SJSA1 (cell line): ENCODE measurements at regions not wholly inside any gene's neighbourhood (a gene's known extent, or its start where the extent isn't known, plus 50 kb on each side); places are given as distances from the start of the nearest gene placed in this dataset.
"Not testable (repeated sequence)": the region's sequence is repeated elsewhere in the genome, so short reads cannot be mapped to it uniquely, and the experiment has no call there.

Source experiments
- DNase-seq, 2 experiments: peaks; one replicate each; pipeline ENCODE4 v3.0.0-alpha.2; 2015 to 2020; ENCODE audit warnings: low spot score in 2 of 2, low read depth in 1 of 2
- H3K27ac ChIP-seq: fragments of 250-450 bp; sonication (Bioruptor Pico); 2 replicates; pipeline ENCODE4 v1.5.1; 2020; ENCODE audit warnings: mild to moderate bottlenecking, moderate library complexity
- H3K27me3 ChIP-seq: fragments of 250-450 bp; sonication (Bioruptor Pico); replicated peaks from 2 replicates; pipeline ENCODE4 v1.5.1; 2020; ENCODE audit warnings: mild to moderate bottlenecking, moderate library complexity
- H3K36me3 ChIP-seq: fragments of 250-450 bp; sonication (Bioruptor Pico); 2 replicates; pipeline ENCODE4 v1.5.1; 2020; ENCODE audit warnings: mild to moderate bottlenecking
- H3K4me1 ChIP-seq: fragments of 250-450 bp; sonication (Bioruptor Pico); replicated peaks from 2 replicates; pipeline ENCODE4 v1.6.1; 2021; ENCODE audit warnings: mild to moderate bottlenecking
- H3K4me3 ChIP-seq: fragments of 250-450 bp; sonication (Bioruptor Pico); 2 replicates; pipeline ENCODE4 v1.5.1; 2020; ENCODE audit warnings: mild to moderate bottlenecking
- H3K9me3 ChIP-seq: fragments of 250-450 bp; sonication (Bioruptor Pico); replicated peaks from 2 replicates; pipeline ENCODE4 v1.5.1; 2020; ENCODE audit warnings: mild to moderate bottlenecking

DNA sequence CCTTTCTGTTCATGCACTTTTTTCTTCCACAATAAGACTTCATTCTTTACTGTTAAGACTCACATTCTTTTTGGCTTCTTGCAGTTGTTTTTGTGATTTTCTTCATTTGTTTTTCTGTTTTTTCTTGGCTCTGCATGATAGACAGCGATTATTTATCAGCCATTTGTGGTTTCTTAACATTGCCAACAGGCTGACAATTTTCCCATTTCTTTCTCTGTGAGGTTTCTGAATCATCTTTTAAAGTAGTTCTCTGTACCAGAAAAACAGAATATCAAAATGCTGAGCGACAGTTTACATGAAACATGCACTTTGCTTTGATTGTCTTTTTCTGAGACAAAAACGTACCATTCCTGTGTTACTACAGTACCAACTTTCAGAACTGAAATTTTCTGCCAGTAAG, 334.2 kb upstream of the MAGI2 start:
- Histone ChIP-seq H3K27me3 (no peaks in the 10 kb centered on the region), H3K4me1 (no peaks in the 10 kb centered on the region), H3K36me3 (no peaks in the 10 kb centered on the region), H3K27ac (no peak overlapping the region), H3K9me3 (no peaks in the 10 kb centered on the region), H3K4me3 (no peak overlapping the region)
- no peak for DNase-seq

DNA sequence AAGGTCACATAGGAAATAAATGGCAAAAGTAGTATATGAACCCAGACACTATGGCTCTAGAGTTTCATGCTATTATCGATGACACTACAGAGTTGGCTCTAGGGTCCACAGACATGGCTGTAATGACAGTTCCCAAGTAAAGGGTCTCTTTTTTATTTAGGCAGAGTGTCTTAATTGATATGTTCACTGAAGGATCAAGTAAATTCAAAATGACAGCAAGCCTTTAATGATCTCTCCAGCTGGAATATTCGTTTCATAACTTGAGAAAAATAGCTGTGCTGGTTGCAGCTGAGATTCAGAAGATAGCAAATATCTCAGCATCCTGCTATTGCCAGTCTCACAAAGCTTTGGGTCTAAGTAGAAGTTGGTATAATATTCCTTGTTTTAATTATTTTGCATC, 333.6 kb upstream of the MAGI2 start:
- H3K9me3 ChIP-seq: no peaks in the 10 kb centered on the region

GRCh38 chr7:79786187-79786586, 332.7 kb upstream of the MAGI2 start:
- Histone ChIP-seq H3K4me1 (no peaks in the 10 kb centered on the region), H3K27ac (no peak overlapping the region), H3K9me3 (no peaks in the 10 kb centered on the region), H3K36me3 (no peaks in the 10 kb centered on the region), H3K27me3 (no peaks in the 10 kb centered on the region), H3K4me3 (no peak overlapping the region)
- DNase-seq: no peak

More for the DNA sequence above, 333.6 kb upstream of the MAGI2 start:
- H3K4me1 ChIP-seq: no peaks in the 10 kb centered on the region
- H3K27ac ChIP-seq: no peak overlapping the region
- DNase-seq: no peak
- no peaks in the 10 kb centered on the region for H3K36me3 ChIP-seq
- no peaks in the 10 kb centered on the region for H3K27me3 ChIP-seq
- no peak overlapping the region for H3K4me3 ChIP-seq

GRCh38 chr7:79785556-79785955, 332.1 kb upstream of the MAGI2 start:
- Histone ChIP-seq H3K4me1 (no peaks in the 10 kb centered on the region), H3K9me3 (no peaks in the 10 kb centered on the region), H3K27ac (no peak overlapping the region), H3K4me3 (no peak overlapping the region), H3K36me3 (no peaks in the 10 kb centered on the region), H3K27me3 (no peaks in the 10 kb centered on the region)
- DNase-seq: no peak

- no peak for DNase-seq
- no peak overlapping the region for H3K27ac ChIP-seq
- no peak overlapping the region for H3K4me3 ChIP-seq
- H3K36me3 ChIP-seq: no peaks in the 10 kb centered on the region
- no peaks in the 10 kb centered on the region for H3K27me3 ChIP-seq
- H3K9me3 ChIP-seq: no peaks in the 10 kb centered on the region
- no peaks in the 10 kb centered on the region for H3K4me1 ChIP-seq
Measured at GRCh38 chr7:79782906-79783305, 329.4 kb upstream of the MAGI2 start.

DNA sequence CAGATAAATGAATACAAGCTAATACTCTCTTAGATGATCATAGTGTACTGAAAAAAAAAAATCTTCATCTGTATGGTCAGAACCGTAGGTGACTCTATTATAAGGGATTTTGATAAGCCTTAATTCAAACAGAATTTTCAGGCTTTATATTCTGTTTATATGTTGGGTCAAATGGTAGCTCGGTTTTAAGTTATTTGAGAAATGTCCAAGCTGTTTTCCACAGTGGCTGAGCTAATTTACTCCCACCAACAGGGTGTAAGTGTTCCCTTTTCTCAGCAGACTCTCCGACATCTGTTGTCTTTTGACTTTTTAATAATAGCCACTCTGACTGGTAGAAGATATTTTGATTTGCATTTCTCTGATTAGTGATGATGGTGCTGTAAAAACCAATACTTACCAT, 328.8 kb upstream of the MAGI2 start:
- H3K27me3 ChIP-seq: no peaks in the 10 kb centered on the region
- no peak overlapping the region for H3K4me3 ChIP-seq
- H3K9me3 ChIP-seq: no peaks in the 10 kb centered on the region
- no peak overlapping the region for H3K27ac ChIP-seq
- H3K4me1 ChIP-seq: no peaks in the 10 kb centered on the region
- H3K36me3 ChIP-seq: no peaks in the 10 kb centered on the region
- DNase-seq: no peak

- Histone ChIP-seq H3K4me3 (no peak overlapping the region), H3K4me1 (no peaks in the 10 kb centered on the region), H3K36me3 (no peaks in the 10 kb centered on the region), H3K27me3 (no peaks in the 10 kb centered on the region), H3K27ac (no peak overlapping the region), H3K9me3 (no peaks in the 10 kb centered on the region)
- DNase-seq: no peak
Measured at GRCh38 chr7:79781716-79782115, 328.2 kb upstream of the MAGI2 start.

DNA sequence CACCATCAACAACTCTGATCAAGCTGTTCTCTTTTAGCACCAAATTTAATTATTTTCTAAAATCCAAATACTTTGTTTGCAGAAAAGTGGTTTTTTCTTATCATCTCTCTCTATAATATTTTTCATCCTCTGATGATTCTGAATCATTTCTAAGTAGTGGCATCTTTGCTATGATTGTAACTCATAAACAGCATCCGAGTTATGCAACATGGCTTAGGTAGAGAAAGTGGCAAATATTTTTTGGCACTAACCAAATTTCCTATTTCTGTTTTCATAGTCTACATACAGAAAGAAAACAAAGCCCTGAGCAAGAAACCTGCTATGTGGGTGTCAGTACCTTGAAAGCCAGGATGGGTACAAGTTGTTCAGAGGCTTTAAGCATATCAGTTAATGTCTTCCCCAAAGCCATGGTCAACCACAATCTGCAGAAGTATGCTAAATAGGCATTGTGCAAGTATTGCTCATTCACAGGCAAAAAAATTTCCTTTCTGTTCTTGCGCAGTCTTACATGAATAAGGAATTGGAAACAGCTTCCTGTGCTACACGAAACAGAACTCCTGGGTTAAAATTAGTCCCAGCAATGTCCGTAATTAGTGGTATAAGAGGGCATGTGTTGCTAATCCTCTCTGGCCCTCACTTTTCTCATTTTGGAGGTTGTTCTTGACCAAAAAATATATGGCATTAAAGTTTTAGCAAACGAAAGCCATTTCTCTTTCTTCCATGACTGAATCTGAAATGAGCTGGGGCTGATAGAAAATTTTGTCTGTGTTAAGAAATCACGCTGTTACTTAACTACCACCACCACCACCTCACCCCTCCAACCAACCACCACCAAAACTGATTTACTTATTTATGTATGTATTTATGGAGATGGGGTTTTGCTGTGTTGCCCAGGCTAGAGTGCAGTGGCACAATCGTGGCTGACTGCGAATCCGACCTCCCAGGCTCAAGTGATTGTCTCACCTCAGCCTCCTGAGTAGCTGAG, 325.6 kb upstream of the MAGI2 start:
- H3K4me1 ChIP-seq: no peaks in the 10 kb centered on the region
- no peaks in the 10 kb centered on the region for H3K9me3 ChIP-seq
- no peaks in the 10 kb centered on the region for H3K36me3 ChIP-seq
- no peak overlapping the region for H3K27ac ChIP-seq
- no peaks in the 10 kb centered on the region; the same call in 1 of the 2 replicates for H3K27me3 ChIP-seq
- no peak overlapping the region for H3K4me3 ChIP-seq
- no peak for DNase-seq

- Histone ChIP-seq H3K27me3 (no peaks in the 10 kb centered on the region; the same call in 1 of the 2 replicates), H3K27ac (no peak overlapping the region), H3K9me3 (no peaks in the 10 kb centered on the region), H3K36me3 (no peaks in the 10 kb centered on the region), H3K4me1 (no peaks in the 10 kb centered on the region), H3K4me3 (no peak overlapping the region)
- no peak for DNase-seq
Measured at GRCh38 chr7:79775911-79776310, 322.4 kb upstream of the MAGI2 start.

DNA sequence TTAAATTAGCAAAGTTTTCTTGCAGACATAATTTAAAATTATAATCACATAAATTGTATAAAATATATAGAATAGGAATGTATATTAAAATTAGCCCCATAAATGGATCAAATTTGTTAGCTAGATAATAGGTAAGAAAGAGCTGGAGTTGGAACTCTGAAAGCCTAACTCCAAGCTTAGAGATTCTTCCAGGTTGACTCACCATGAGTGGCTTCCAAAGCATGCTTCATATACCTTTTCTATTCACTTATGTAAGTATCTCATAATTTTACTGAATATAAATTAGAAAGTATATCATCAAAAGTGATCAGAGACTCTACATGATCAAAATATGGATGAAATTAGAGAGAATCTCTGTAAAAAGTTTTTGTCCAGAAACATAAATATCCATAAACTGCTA, 320.7 kb upstream of the MAGI2 start:
- H3K4me1 ChIP-seq: no peaks in the 10 kb centered on the region
- H3K9me3 ChIP-seq: no peaks in the 10 kb centered on the region
- no peak overlapping the region for H3K27ac ChIP-seq
- H3K27me3 ChIP-seq: no peaks in the 10 kb centered on the region; the same call in 1 of the 2 replicates
- H3K4me3 ChIP-seq: no peak overlapping the region
- H3K36me3 ChIP-seq: no peaks in the 10 kb centered on the region
- DNase-seq: no peak

DNA sequence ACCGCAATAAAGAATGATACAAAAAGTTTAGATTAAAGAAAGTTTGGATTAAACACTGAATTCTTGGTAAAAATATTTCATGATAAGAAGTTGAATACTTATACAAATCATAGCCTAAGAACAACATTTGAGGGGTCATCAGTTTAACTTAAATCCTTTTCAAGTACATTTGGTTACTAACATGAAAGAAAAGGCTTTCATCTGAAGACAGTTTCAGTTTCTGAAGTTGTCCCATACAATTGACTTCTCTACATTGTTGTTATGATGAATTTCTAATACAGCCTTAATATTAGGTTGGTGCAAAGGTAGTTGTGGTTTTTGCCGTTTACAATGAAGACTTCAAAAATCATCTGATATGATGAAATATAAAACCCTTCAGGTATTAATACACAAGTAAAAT, 317.5 kb upstream of the MAGI2 start:
- no peaks in the 10 kb centered on the region for H3K4me1 ChIP-seq
- H3K9me3 ChIP-seq: no peaks in the 10 kb centered on the region
- DNase-seq: no peak
- no peaks in the 10 kb centered on the region; the same call in 1 of the 2 replicates for H3K27me3 ChIP-seq
- no peaks in the 10 kb centered on the region for H3K36me3 ChIP-seq
- no peak overlapping the region for H3K4me3 ChIP-seq
- H3K27ac ChIP-seq: no peak overlapping the region

GRCh38 chr7:79770063-79770462, 316.6 kb upstream of the MAGI2 start:
- Histone ChIP-seq H3K4me3 (no peak overlapping the region), H3K36me3 (no peaks in the 10 kb centered on the region), H3K27ac (no peak overlapping the region), H3K27me3 (no peaks in the 10 kb centered on the region; the same call in 1 of the 2 replicates), H3K9me3 (no peaks in the 10 kb centered on the region), H3K4me1 (no peaks in the 10 kb centered on the region)
- no peak for DNase-seq

- not testable (repeated sequence) for H3K36me3 ChIP-seq, H3K4me3 ChIP-seq, H3K27ac ChIP-seq, H3K4me1 ChIP-seq, H3K27me3 ChIP-seq, H3K9me3 ChIP-seq, DNase-seq
Measured at GRCh38 chr7:79767876-79768560, 314.6 kb upstream of the MAGI2 start.

GRCh38 chr7:79767192-79767591, 313.7 kb upstream of the MAGI2 start:
- H3K4me1 ChIP-seq, H3K36me3 ChIP-seq, H3K9me3 ChIP-seq: not testable (repeated sequence)

More at GRCh38 chr7:79767192-79767591, 313.7 kb upstream of the MAGI2 start:
- not testable (repeated sequence) for H3K27ac ChIP-seq, DNase-seq, H3K27me3 ChIP-seq, H3K4me3 ChIP-seq
